ENCODE measurements at regions not wholly inside any gene's neighbourhood (a gene's known extent, or its start where the extent isn't known, plus 50 kb on each side); places are given as distances from the start of the nearest gene placed in this dataset.

GRCh38 chr12:47328831-47329545, 249.2 kb upstream of the AMIGO2 start:
- H3K4me3 ChIP-seq (ENCODE audit: low read length in 2 of 2), result no peak overlapping the region
- no peaks in the 10 kb centered on the region for H3K4me1 ChIP-seq (ENCODE audit: control insufficient read depth in 1 of 2, insufficient read depth in 2 of 2, low read length in 2 of 2)
- DNase-seq, result no peak
- no peaks in the 10 kb centered on the region for H3K27me3 ChIP-seq (ENCODE audit: control insufficient read depth in 1 of 2, insufficient read depth in 2 of 2, low read length in 1 of 2)
- 55 to 63% methylated on average over 1 of the region's 1 CpG for WGBS, 2 donors
- no peak overlapping the region for H3K27ac ChIP-seq (ENCODE audit: low read depth in 1 of 2, low read length in 2 of 2)
- H3K36me3 ChIP-seq (ENCODE audit: control insufficient read depth in 1 of 2, insufficient read depth in 2 of 2, low read length in 1 of 2), result no peaks in the 10 kb centered on the region
- no peak for ATAC-seq (ENCODE audit: low FRiP score)
- H3K9me3 ChIP-seq (ENCODE audit: control insufficient read depth, low read length), result no peaks in the 10 kb centered on the region
- intact Hi-C loops (cut with DNase I), result no loop called here

GRCh38 chr12:47326190-47326589, 246.4 kb upstream of the AMIGO2 start:
- no peaks in the 10 kb centered on the region for H3K9me3 ChIP-seq (ENCODE audit: control insufficient read depth, low read length)
- no peaks in the 10 kb centered on the region for H3K4me1 ChIP-seq (ENCODE audit: control insufficient read depth in 1 of 2, insufficient read depth in 2 of 2, low read length in 2 of 2)
- WGBS, 2 donors, result 90 to 94% methylated on average over 5 of the region's 5 CpGs
- ATAC-seq (ENCODE audit: low FRiP score) (no peak), DNase-seq (no peak)
- no peak overlapping the region for H3K27ac ChIP-seq (ENCODE audit: low read depth in 1 of 2, low read length in 2 of 2)
- H3K27me3 ChIP-seq (ENCODE audit: control insufficient read depth in 1 of 2, insufficient read depth in 2 of 2, low read length in 1 of 2), result no peaks in the 10 kb centered on the region
- H3K4me3 ChIP-seq (ENCODE audit: low read length in 2 of 2), result no peak overlapping the region
- intact Hi-C loops (cut with DNase I), result no loop called here
- no peaks in the 10 kb centered on the region for H3K36me3 ChIP-seq (ENCODE audit: control insufficient read depth in 1 of 2, insufficient read depth in 2 of 2, low read length in 1 of 2)

DNA sequence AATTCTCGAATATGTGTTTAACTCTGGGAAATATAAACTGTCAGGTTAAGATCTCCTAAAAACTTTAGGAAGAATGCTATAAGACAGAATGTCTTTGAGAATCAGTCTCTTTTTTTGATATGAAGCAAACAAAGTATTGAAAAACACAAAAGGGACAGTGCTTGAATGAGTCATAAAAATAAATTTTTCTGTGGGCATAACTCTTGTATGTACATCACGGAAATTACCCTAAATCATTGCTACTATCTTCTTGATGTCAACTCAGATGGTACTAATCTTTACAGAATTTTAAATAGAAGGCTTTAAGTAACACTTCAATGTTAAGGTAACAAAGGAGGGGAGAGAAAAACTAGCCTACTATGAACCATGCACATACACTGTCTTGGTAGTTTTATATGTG, 244.0 kb upstream of the AMIGO2 start:
- ATAC-seq (ENCODE audit: low FRiP score), result no peak
- Histone ChIP-seq H3K27me3 (ENCODE audit: control insufficient read depth in 1 of 2, insufficient read depth in 2 of 2, low read length in 1 of 2) (no peaks in the 10 kb centered on the region), H3K4me3 (ENCODE audit: low read length in 2 of 2) (no peak overlapping the region), H3K27ac (ENCODE audit: low read depth in 1 of 2, low read length in 2 of 2) (no peak overlapping the region), H3K9me3 (ENCODE audit: control insufficient read depth, low read length) (no peaks in the 10 kb centered on the region), H3K36me3 (ENCODE audit: control insufficient read depth in 1 of 2, insufficient read depth in 2 of 2, low read length in 1 of 2) (no peaks in the 10 kb centered on the region), H3K4me1 (ENCODE audit: control insufficient read depth in 1 of 2, insufficient read depth in 2 of 2, low read length in 2 of 2) (no peaks in the 10 kb centered on the region)
- no peak for DNase-seq
- intact Hi-C loops (cut with DNase I), result no loop called here
- 53 to 69% methylated on average over 2 of the region's 2 CpGs for WGBS, 2 donors

- H3K27me3 ChIP-seq (ENCODE audit: control insufficient read depth in 1 of 2, insufficient read depth in 2 of 2, low read length in 1 of 2), result no peaks in the 10 kb centered on the region
- no peak overlapping the region for H3K27ac ChIP-seq (ENCODE audit: low read depth in 1 of 2, low read length in 2 of 2)
- no peak for DNase-seq
- H3K9me3 ChIP-seq (ENCODE audit: control insufficient read depth, low read length), result no peaks in the 10 kb centered on the region
- no peak for ATAC-seq (ENCODE audit: low FRiP score)
- intact Hi-C loops (cut with DNase I), result no loop called here
- 0 to 92% methylated on average over 2 of the region's 2 CpGs for WGBS, 2 donors
- H3K4me1 ChIP-seq (ENCODE audit: control insufficient read depth in 1 of 2, insufficient read depth in 2 of 2, low read length in 2 of 2), result no peaks in the 10 kb centered on the region
- H3K36me3 ChIP-seq (ENCODE audit: control insufficient read depth in 1 of 2, insufficient read depth in 2 of 2, low read length in 1 of 2), result no peaks in the 10 kb centered on the region
- H3K4me3 ChIP-seq (ENCODE audit: low read length in 2 of 2), result no peak overlapping the region
Observed at GRCh38 chr12:47321436-47321835, 241.7 kb upstream of the AMIGO2 start.

GRCh38 chr12:47319746-47320145, 240.0 kb upstream of the AMIGO2 start:
- Histone ChIP-seq H3K27ac (ENCODE audit: low read depth in 1 of 2, low read length in 2 of 2) (no peak overlapping the region), H3K4me1 (ENCODE audit: control insufficient read depth in 1 of 2, insufficient read depth in 2 of 2, low read length in 2 of 2) (no peaks in the 10 kb centered on the region), H3K4me3 (ENCODE audit: low read length in 2 of 2) (no peak overlapping the region), H3K9me3 (ENCODE audit: control insufficient read depth, low read length) (no peaks in the 10 kb centered on the region), H3K36me3 (ENCODE audit: control insufficient read depth in 1 of 2, insufficient read depth in 2 of 2, low read length in 1 of 2) (no peaks in the 10 kb centered on the region), H3K27me3 (ENCODE audit: control insufficient read depth in 1 of 2, insufficient read depth in 2 of 2, low read length in 1 of 2) (no peaks in the 10 kb centered on the region)
- intact Hi-C loops (cut with DNase I), result no loop called here
- ATAC-seq (ENCODE audit: low FRiP score) (no peak), DNase-seq (no peak)
- 97 to 100% methylated on average over 1 of the region's 1 CpG for WGBS, 2 donors

GRCh38 chr12:47318963-47319362, 239.2 kb upstream of the AMIGO2 start:
- H3K9me3 ChIP-seq (ENCODE audit: control insufficient read depth, low read length), result no peaks in the 10 kb centered on the region
- no peak for ATAC-seq (ENCODE audit: low FRiP score)
- no peak overlapping the region for H3K27ac ChIP-seq (ENCODE audit: low read depth in 1 of 2, low read length in 2 of 2)
- WGBS, 2 donors, result 87 to 92% methylated on average over 4 of the region's 4 CpGs
- DNase-seq, result no peak
- no peaks in the 10 kb centered on the region for H3K4me1 ChIP-seq (ENCODE audit: control insufficient read depth in 1 of 2, insufficient read depth in 2 of 2, low read length in 2 of 2)
- H3K4me3 ChIP-seq (ENCODE audit: low read length in 2 of 2), result no peak overlapping the region
- H3K27me3 ChIP-seq (ENCODE audit: control insufficient read depth in 1 of 2, insufficient read depth in 2 of 2, low read length in 1 of 2), result no peaks in the 10 kb centered on the region
- H3K36me3 ChIP-seq (ENCODE audit: control insufficient read depth in 1 of 2, insufficient read depth in 2 of 2, low read length in 1 of 2), result no peaks in the 10 kb centered on the region
- intact Hi-C loops (cut with DNase I), result no loop called here

- Histone ChIP-seq H3K4me3 (ENCODE audit: low read length in 2 of 2) (no peak overlapping the region), H3K27ac (ENCODE audit: low read depth in 1 of 2, low read length in 2 of 2) (no peak overlapping the region)
- 58 to 68% methylated on average over 11 of the region's 11 CpGs for WGBS, 2 donors
Observed at GRCh38 chr12:47317175-47317915, 237.6 kb upstream of the AMIGO2 start.

DNA sequence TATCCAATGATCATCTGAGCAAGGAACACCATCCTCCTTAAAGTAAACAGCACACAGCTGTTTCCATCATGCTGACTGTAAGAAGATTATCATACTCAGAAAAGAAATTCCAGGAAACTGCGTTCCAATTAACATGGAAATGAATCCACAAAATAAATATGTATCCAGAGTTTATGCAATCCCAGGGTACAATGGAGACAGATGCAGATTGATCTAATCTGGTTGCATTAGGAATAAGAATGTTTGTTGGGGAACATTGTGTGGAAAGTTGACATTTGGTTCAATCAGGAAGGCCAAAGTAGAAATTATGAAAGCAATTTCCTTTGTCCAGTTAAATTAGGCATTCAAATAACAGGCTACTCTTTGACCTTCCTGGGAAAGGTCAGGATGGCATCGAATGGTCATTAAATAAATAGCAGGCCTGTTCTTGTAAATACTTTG, 236.9 kb upstream of the AMIGO2 start:
- Histone ChIP-seq H3K4me1 (ENCODE audit: control insufficient read depth in 1 of 2, insufficient read depth in 2 of 2, low read length in 2 of 2) (no peaks in the 10 kb centered on the region), H3K36me3 (ENCODE audit: control insufficient read depth in 1 of 2, insufficient read depth in 2 of 2, low read length in 1 of 2) (no peaks in the 10 kb centered on the region), H3K9me3 (ENCODE audit: control insufficient read depth, low read length) (no peaks in the 10 kb centered on the region), H3K27ac (ENCODE audit: low read depth in 1 of 2, low read length in 2 of 2) (no peak overlapping the region), H3K4me3 (ENCODE audit: low read length in 2 of 2) (no peak overlapping the region), H3K27me3 (ENCODE audit: control insufficient read depth in 1 of 2, insufficient read depth in 2 of 2, low read length in 1 of 2) (no peaks in the 10 kb centered on the region)
- intact Hi-C loops (cut with DNase I), result no loop called here
- DNase-seq (no peak), ATAC-seq (ENCODE audit: low FRiP score) (no peak)
- 42 to 53% methylated on average over 2 of the region's 2 CpGs for WGBS, 2 donors

More at GRCh38 chr12:47317175-47317915, 237.6 kb upstream of the AMIGO2 start:
- H3K4me1 ChIP-seq (ENCODE audit: control insufficient read depth in 1 of 2, insufficient read depth in 2 of 2, low read length in 2 of 2), result no peaks in the 10 kb centered on the region
- intact Hi-C loops (cut with DNase I), result no loop called here
- DNase-seq, result no peak
- ATAC-seq (ENCODE audit: low FRiP score), result no peak
- no peaks in the 10 kb centered on the region for H3K36me3 ChIP-seq (ENCODE audit: control insufficient read depth in 1 of 2, insufficient read depth in 2 of 2, low read length in 1 of 2)
- no peaks in the 10 kb centered on the region for H3K27me3 ChIP-seq (ENCODE audit: control insufficient read depth in 1 of 2, insufficient read depth in 2 of 2, low read length in 1 of 2)
- no peaks in the 10 kb centered on the region for H3K9me3 ChIP-seq (ENCODE audit: control insufficient read depth, low read length)

DNA sequence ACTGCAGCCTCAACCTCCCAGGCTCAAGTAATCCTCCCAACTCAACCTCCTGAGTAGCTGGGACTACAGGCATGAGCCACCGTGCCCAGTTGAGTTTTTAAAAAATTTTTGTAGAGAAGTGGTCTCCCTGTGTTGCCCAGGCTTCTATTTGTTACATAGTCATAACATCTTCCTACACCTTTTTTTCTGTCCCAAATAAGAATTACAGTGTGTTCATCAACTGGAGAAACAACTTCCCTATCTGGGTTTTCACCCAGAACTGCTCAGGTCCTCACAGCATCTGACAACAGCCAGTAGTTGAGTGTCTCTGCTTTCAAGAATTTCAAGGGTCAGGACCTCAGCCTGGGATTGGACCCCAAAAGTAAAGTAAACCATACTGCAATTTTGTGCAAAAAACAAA, 235.2 kb upstream of the AMIGO2 start:
- no peak for DNase-seq
- 91 to 93% methylated on average over 1 of the region's 1 CpG for WGBS, 2 donors
- no peak for ATAC-seq (ENCODE audit: low FRiP score)
- H3K9me3 ChIP-seq (ENCODE audit: control insufficient read depth, low read length), result no peaks in the 10 kb centered on the region
- no peaks in the 10 kb centered on the region for H3K4me1 ChIP-seq (ENCODE audit: control insufficient read depth in 1 of 2, insufficient read depth in 2 of 2, low read length in 2 of 2)
- intact Hi-C loops (cut with DNase I), result no loop called here
- no peaks in the 10 kb centered on the region for H3K27me3 ChIP-seq (ENCODE audit: control insufficient read depth in 1 of 2, insufficient read depth in 2 of 2, low read length in 1 of 2)
- no peaks in the 10 kb centered on the region for H3K36me3 ChIP-seq (ENCODE audit: control insufficient read depth in 1 of 2, insufficient read depth in 2 of 2, low read length in 1 of 2)
- H3K4me3 ChIP-seq (ENCODE audit: low read length in 2 of 2), result no peak overlapping the region
- no peak overlapping the region for H3K27ac ChIP-seq (ENCODE audit: low read depth in 1 of 2, low read length in 2 of 2)

Data from aorta (tissue), 5 donors.